HL-60 (cell line): ENCODE measurements at regions not wholly inside any gene's neighbourhood (a gene's known extent, or its start where the extent isn't known, plus 50 kb on each side); places are given as distances from the start of the nearest gene placed in this dataset.

Source experiments
- DNase-seq, 2 experiments: peaks; one replicate each; pipeline ENCODE4 v3.0.0-alpha.2; 2010 to 2020; ENCODE audit warnings: low read depth in 1 of 2, low spot score in 1 of 2
- H3K27ac ChIP-seq: fragments of 250-450 bp; sonication (Bioruptor Pico); replicated peaks from 2 replicates; pipeline ENCODE4 v1.5.1; 2020; ENCODE audit warnings: mild to moderate bottlenecking, moderate library complexity
- H3K27me3 ChIP-seq: fragments of 250-450 bp; sonication (Bioruptor Pico); 2 replicates; pipeline ENCODE4 v1.5.1; 2021; ENCODE audit warnings: mild to moderate bottlenecking, moderate library complexity; ENCODE audit not compliant: insufficient read depth, poor library complexity, severe bottlenecking
- H3K4me3 ChIP-seq: replicated peaks from 2 replicates; pipeline ENCODE4 v1.5.1; 2011; ENCODE audit warnings: mild to moderate bottlenecking, control low read depth, low read length; ENCODE audit not compliant: insufficient read depth
- CTCF ChIP-seq: IDR thresholded peaks from one replicate; pipeline ENCODE4 v1.5.1; 2011; ENCODE audit warnings: low read length, control low read depth, inconsistent platforms; ENCODE audit not compliant: insufficient read depth
- GABPA ChIP-seq: IDR thresholded peaks from 2 replicates; pipeline ENCODE4 v1.6.1; 2012; ENCODE audit warnings: low read depth
- POLR2AphosphoS5 ChIP-seq: IDR thresholded peaks from 2 replicates; pipeline ENCODE4 v1.6.1; 2012; ENCODE audit warnings: low read depth
- SPI1 ChIP-seq: IDR thresholded peaks from 2 replicates; pipeline ENCODE4 v1.6.1; 2012; ENCODE audit warnings: low read depth, mild to moderate bottlenecking, borderline replicate concordance
- TF ChIP-seq, protein P1 (sequence below): IDR thresholded peaks from 2 replicates; pipeline ENCODE4 v1.6.1; 2012; ENCODE audit warnings: low read depth; ENCODE audit not compliant: insufficient replicate concordance

GRCh38 chr9:1698991-1699390 lies 316.2 kb upstream of the SMARCA2 start:
- DNase-seq, result no peak
- TF ChIP-seq SPI1 (no peak), CTCF (no peak), GABPA (no peak), POLR2AphosphoS5 (no peak)
- TF ChIP-seq, protein P1, sequence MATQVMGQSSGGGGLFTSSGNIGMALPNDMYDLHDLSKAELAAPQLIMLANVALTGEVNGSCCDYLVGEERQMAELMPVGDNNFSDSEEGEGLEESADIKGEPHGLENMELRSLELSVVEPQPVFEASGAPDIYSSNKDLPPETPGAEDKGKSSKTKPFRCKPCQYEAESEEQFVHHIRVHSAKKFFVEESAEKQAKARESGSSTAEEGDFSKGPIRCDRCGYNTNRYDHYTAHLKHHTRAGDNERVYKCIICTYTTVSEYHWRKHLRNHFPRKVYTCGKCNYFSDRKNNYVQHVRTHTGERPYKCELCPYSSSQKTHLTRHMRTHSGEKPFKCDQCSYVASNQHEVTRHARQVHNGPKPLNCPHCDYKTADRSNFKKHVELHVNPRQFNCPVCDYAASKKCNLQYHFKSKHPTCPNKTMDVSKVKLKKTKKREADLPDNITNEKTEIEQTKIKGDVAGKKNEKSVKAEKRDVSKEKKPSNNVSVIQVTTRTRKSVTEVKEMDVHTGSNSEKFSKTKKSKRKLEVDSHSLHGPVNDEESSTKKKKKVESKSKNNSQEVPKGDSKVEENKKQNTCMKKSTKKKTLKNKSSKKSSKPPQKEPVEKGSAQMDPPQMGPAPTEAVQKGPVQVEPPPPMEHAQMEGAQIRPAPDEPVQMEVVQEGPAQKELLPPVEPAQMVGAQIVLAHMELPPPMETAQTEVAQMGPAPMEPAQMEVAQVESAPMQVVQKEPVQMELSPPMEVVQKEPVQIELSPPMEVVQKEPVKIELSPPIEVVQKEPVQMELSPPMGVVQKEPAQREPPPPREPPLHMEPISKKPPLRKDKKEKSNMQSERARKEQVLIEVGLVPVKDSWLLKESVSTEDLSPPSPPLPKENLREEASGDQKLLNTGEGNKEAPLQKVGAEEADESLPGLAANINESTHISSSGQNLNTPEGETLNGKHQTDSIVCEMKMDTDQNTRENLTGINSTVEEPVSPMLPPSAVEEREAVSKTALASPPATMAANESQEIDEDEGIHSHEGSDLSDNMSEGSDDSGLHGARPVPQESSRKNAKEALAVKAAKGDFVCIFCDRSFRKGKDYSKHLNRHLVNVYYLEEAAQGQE, result no peak
- Histone ChIP-seq H3K27me3 (peaks cover 2% of the 10 kb centered on the region), H3K27ac (no peak overlapping the region), H3K4me3 (no peak overlapping the region)

- no peak for DNase-seq
- Histone ChIP-seq H3K27me3 (peaks cover 2% of the 10 kb centered on the region), H3K4me3 (no peak overlapping the region), H3K27ac (no peak overlapping the region)
- TF ChIP-seq GABPA (no peak), POLR2AphosphoS5 (no peak), SPI1 (no peak), CTCF (no peak)
- TF ChIP-seq, protein P1, result no peak
Measured at GRCh38 chr9:1701113-1701512, 314.0 kb upstream of the SMARCA2 start.

DNA sequence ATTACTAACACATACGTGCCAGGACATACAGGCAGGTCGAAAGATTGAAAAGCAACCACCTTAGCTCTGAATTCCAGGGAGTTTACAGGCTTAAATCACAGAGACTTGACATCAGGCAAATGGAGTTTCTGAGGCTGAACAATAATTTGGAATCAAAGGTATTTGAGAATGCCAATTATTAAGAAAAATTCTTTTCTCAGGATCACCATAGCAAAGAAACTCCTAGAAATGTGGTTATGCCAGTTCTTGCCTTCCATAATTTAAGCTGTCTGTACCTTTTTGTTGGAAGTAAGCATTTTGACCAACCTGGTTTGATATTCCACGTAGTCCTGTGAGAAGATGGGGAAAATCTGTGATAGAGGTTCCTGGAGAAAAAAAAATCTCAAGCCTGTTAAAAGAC lies 312.4 kb upstream of the SMARCA2 start:
- TF ChIP-seq SPI1, result no peak
- no peak for TF ChIP-seq GABPA
- no peak for TF ChIP-seq CTCF
- TF ChIP-seq, protein P1, result no peak
- TF ChIP-seq POLR2AphosphoS5, result no peak
- Histone ChIP-seq H3K27me3 (peaks cover 2% of the 10 kb centered on the region), H3K27ac (no peak overlapping the region), H3K4me3 (no peak overlapping the region)
- DNase-seq, result no peak
